ENCODE measurements at regions not wholly inside any gene's neighbourhood (a gene's known extent, or its start where the extent isn't known, plus 50 kb on each side); places are given as distances from the start of the nearest gene placed in this dataset.

- no peak overlapping the region for H3K27ac ChIP-seq
- intact Hi-C loops (cut with DNase I), result no loop called here
- H3K4me3 ChIP-seq, result no peak overlapping the region
- no peak for TF ChIP-seq CTCF (IDR thresholded peaks at IDR 0.05)
- no peaks in the 10 kb centered on the region for H3K36me3 ChIP-seq
- no peak overlapping the region for H3K9ac ChIP-seq (ENCODE audit: low read depth in 2 of 2, low read length in 2 of 2)
- DNase-seq, result no peak
- H3K27me3 ChIP-seq, result no peaks in the 10 kb centered on the region
- no peaks in the 10 kb centered on the region for H3K4me1 ChIP-seq
- no peaks in the 10 kb centered on the region for H3K9me3 ChIP-seq
Measured at GRCh38 chr6:145187491-145188206, 547.7 kb downstream of the EPM2A start.

DNA sequence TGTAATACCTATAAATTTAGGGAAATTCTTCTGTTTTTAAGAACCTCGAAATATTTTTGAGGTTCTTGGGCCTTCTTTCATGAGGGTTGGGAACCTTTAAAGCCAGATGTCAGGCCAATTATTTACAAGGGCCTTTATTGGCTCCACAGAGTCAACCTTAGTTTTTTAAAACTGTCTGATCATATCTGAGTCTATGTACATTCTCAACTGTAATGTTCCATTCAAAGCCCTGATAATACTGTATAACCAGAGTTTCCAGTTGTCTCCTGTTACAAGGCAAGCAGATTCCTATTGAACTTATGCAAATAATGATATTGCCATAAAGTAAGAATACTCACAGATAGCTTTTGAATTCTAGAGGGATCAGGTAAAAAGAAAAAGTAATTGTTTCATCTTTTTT, 545.5 kb downstream of the EPM2A start:
- intact Hi-C loops (cut with DNase I), result no loop called here
- TF ChIP-seq CTCF (IDR thresholded peaks at IDR 0.05), result no peak
- Histone ChIP-seq H3K4me3 (no peak overlapping the region), H3K27me3 (no peaks in the 10 kb centered on the region), H3K4me1 (no peaks in the 10 kb centered on the region), H3K9ac (ENCODE audit: low read depth in 2 of 2, low read length in 2 of 2) (no peak overlapping the region), H3K9me3 (no peaks in the 10 kb centered on the region), H3K27ac (no peak overlapping the region), H3K36me3 (no peaks in the 10 kb centered on the region)
- DNase-seq, result no peak

DNA sequence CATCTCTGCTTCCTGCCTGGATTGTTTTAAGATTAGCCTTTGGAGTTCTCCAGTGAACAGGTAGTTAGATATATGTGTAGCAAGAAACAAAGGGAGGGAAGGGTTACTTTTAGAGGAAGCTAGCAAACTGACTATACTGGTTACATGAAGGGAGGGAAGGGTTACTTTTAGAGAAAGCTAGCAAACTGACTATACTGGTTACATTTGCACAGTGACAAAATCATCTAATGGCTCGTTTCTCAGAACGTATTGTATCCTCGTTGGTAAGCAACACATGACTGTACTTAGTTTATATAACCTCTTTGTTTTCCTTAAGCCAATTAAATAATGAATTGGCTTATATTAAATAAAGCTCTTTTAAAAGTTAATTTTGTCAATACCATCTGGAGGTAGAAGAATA, 540.9 kb downstream of the EPM2A start:
- no peak overlapping the region for H3K27ac ChIP-seq
- H3K9ac ChIP-seq (ENCODE audit: low read depth in 2 of 2, low read length in 2 of 2), result no peak overlapping the region
- DNase-seq, result no peak
- intact Hi-C loops (cut with DNase I), result no loop called here
- H3K4me3 ChIP-seq, result no peak overlapping the region
- H3K27me3 ChIP-seq, result no peaks in the 10 kb centered on the region
- H3K36me3 ChIP-seq, result no peaks in the 10 kb centered on the region
- no peaks in the 10 kb centered on the region for H3K4me1 ChIP-seq
- TF ChIP-seq CTCF (IDR thresholded peaks at IDR 0.05), result no peak
- no peaks in the 10 kb centered on the region for H3K9me3 ChIP-seq

DNA sequence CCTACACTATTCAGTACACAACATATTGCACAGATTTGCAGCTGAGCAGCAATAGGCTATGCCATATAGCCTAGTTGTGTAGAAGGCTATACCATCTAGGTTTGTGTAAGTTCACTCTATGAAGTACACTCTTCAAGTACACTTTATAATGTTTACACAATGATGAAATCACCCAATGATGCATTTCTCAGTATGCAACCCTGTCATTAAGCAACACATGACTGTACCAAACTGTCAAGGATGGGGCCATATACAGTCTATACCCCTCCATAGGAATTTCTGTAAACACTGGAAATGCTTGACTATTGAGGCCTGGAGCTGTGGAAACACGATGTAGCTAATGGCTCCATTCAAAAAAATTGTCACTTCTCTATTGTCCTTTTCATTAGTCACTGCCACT, 535.4 kb downstream of the EPM2A start:
- H3K9me3 ChIP-seq, result no peaks in the 10 kb centered on the region
- no peak for DNase-seq
- no peaks in the 10 kb centered on the region for H3K36me3 ChIP-seq
- H3K27me3 ChIP-seq, result no peaks in the 10 kb centered on the region
- H3K4me1 ChIP-seq, result no peaks in the 10 kb centered on the region
- no peak overlapping the region for H3K27ac ChIP-seq
- no peak for TF ChIP-seq CTCF (IDR thresholded peaks at IDR 0.05)
- H3K9ac ChIP-seq (ENCODE audit: low read depth in 2 of 2, low read length in 2 of 2), result no peak overlapping the region
- intact Hi-C loops (cut with DNase I), result no loop called here
- no peak overlapping the region for H3K4me3 ChIP-seq

- no peaks in the 10 kb centered on the region for H3K9me3 ChIP-seq
- DNase-seq, result no peak
- no peaks in the 10 kb centered on the region for H3K27me3 ChIP-seq
- no peak for TF ChIP-seq CTCF (IDR thresholded peaks at IDR 0.05)
- no peak overlapping the region for H3K27ac ChIP-seq
- H3K9ac ChIP-seq (ENCODE audit: low read depth in 2 of 2, low read length in 2 of 2), result no peak overlapping the region
- intact Hi-C loops (cut with DNase I), result no loop called here
- H3K4me3 ChIP-seq, result no peak overlapping the region
- H3K36me3 ChIP-seq, result no peaks in the 10 kb centered on the region
- H3K4me1 ChIP-seq, result no peaks in the 10 kb centered on the region
Measured at GRCh38 chr6:145204301-145204700, 531.0 kb downstream of the EPM2A start.
